CD14-positive monocyte (primary cell): ENCODE measurements at regions not wholly inside any gene's neighbourhood (a gene's known extent, or its start where the extent isn't known, plus 50 kb on each side); places are given as distances from the start of the nearest gene placed in this dataset.
"Not testable (repeated sequence)": the region's sequence is repeated elsewhere in the genome, so short reads cannot be mapped to it uniquely, and the experiment has no call there.

Source experiments
- DNase-seq, 3 donors: peaks; one replicate each; pipeline ENCODE4 v3.0.0-alpha.2; 2011 to 2022
- H2AFZ ChIP-seq: 2 replicates; pipeline ENCODE4 v1.6.0; 2012; ENCODE audit warnings: mild to moderate bottlenecking, low read depth, low read length, inconsistent platforms; ENCODE audit not compliant: insufficient read depth, poor library complexity, severe bottlenecking
- H3K27ac ChIP-seq, 2 donors: 1 replicate in 1 of 2; 2 replicates in 1 of 2; pipeline ENCODE4 v1.5.1; 2012 to 2013; ENCODE audit warnings: low read length in 2 of 2, control low read depth in 1 of 2, inconsistent platforms in 1 of 2, low read depth in 1 of 2, mild to moderate bottlenecking in 1 of 2
- H3K27me3 ChIP-seq, 2 donors: one replicate each; pipeline versions ENCODE4 v1.6.0 to v1.6.1; 2011 to 2013; ENCODE audit warnings: low read length in 2 of 2; ENCODE audit not compliant: control insufficient read depth in 2 of 2, insufficient read depth in 2 of 2
- H3K36me3 ChIP-seq, 2 donors: replicated peaks in 1 of 2; 1 replicate in 1 of 2; 2 replicates in 1 of 2; pipeline versions ENCODE4 v1.5.1 to v1.6.1; 2012 to 2013; ENCODE audit warnings: low read length in 2 of 2, control low read depth in 1 of 2, inconsistent platforms in 1 of 2, mild to moderate bottlenecking in 1 of 2; ENCODE audit not compliant: insufficient read depth in 2 of 2, control insufficient read depth in 1 of 2
- H3K4me1 ChIP-seq, 2 donors: 1 replicate in 1 of 2; 2 replicates in 1 of 2; pipeline versions ENCODE4 v1.5.1 to v1.6.1; 2012 to 2013; ENCODE audit warnings: low read length in 2 of 2, control low read depth in 1 of 2, inconsistent platforms in 1 of 2, mild to moderate bottlenecking in 1 of 2, moderate library complexity in 1 of 2; ENCODE audit not compliant: insufficient read depth in 2 of 2, control insufficient read depth in 1 of 2
- H3K4me2 ChIP-seq: replicated peaks from 2 replicates; pipeline ENCODE3; 2012; ENCODE audit warnings: low read length, moderate library complexity, mild to moderate bottlenecking; ENCODE audit not compliant: poor library complexity, severe bottlenecking; ENCODE audit errors: extremely low read depth
- H3K4me3 ChIP-seq, 3 experiments: fragments of 200-600 bp in 1 of 3; sonication (generic) in 1 of 3; replicated peaks in 1 of 3; 1 replicate in 2 of 3; 2 replicates in 1 of 3; pipeline ENCODE4 v1.5.1; 2011 to 2013; ENCODE audit warnings: low read length in 3 of 3, mild to moderate bottlenecking in 3 of 3, control low read depth in 2 of 3, low read depth in 2 of 3, inconsistent platforms in 1 of 3, moderate library complexity in 1 of 3
- H3K79me2 ChIP-seq: 2 replicates; pipeline ENCODE4 v1.6.0; 2012; ENCODE audit warnings: mild to moderate bottlenecking, control low read depth, inconsistent platforms, low read length, moderate library complexity; ENCODE audit not compliant: insufficient read depth
- H3K9ac ChIP-seq: 2 replicates; pipeline ENCODE4 v1.6.0; 2017; ENCODE audit warnings: low read length, mild to moderate bottlenecking; ENCODE audit not compliant: insufficient read depth, poor library complexity, severe bottlenecking
- H3K9me3 ChIP-seq, 2 donors: replicated peaks in 1 of 2; 1 replicate in 1 of 2; 2 replicates in 1 of 2; pipeline versions ENCODE4 v1.5.1 to v1.6.1; 2012 to 2013; ENCODE audit warnings: low read length in 2 of 2, control low read depth in 1 of 2; ENCODE audit not compliant: control insufficient read depth in 1 of 2, insufficient read depth in 1 of 2
- H4K20me1 ChIP-seq: 2 replicates; pipeline ENCODE4 v1.6.0; 2012; ENCODE audit warnings: mild to moderate bottlenecking, low read length, control low read depth, moderate library complexity; ENCODE audit not compliant: insufficient read depth
- H3K27ac Mint-ChIP-seq, 7 donors: one replicate each; pipeline ENCODE4 v1.8.0; 2020; ENCODE audit warnings: mild to moderate bottlenecking in 7 of 7, mixed read lengths in 7 of 7, moderate library complexity in 6 of 7, inconsistent platforms in 2 of 7
- H3K27me3 Mint-ChIP-seq, 3 donors: one replicate each; pipeline ENCODE4 v1.8.0; 2021 to 2022; ENCODE audit warnings: low read depth in 3 of 3, mild to moderate bottlenecking in 3 of 3, mixed read lengths in 3 of 3, moderate library complexity in 3 of 3, inconsistent platforms in 1 of 3
- H3K36me3 Mint-ChIP-seq, 2 donors: one replicate each; pipeline ENCODE4 v1.8.0; 2020; ENCODE audit warnings: mixed read lengths in 2 of 2, inconsistent platforms in 1 of 2, mild to moderate bottlenecking in 1 of 2
- H3K4me1 Mint-ChIP-seq: one replicate; pipeline ENCODE4 v1.8.0; 2020; ENCODE audit warnings: mild to moderate bottlenecking, mixed read lengths
- H3K4me3 Mint-ChIP-seq, 2 donors: one replicate each; pipeline ENCODE4 v1.8.0; 2020; ENCODE audit warnings: mild to moderate bottlenecking in 2 of 2, mixed read lengths in 2 of 2, moderate library complexity in 1 of 2
- H3K9me3 Mint-ChIP-seq, 7 donors: one replicate each; pipeline ENCODE4 v1.8.0; 2020 to 2022; ENCODE audit warnings: mixed read lengths in 7 of 7, mild to moderate bottlenecking in 6 of 7, moderate library complexity in 6 of 7, inconsistent platforms in 2 of 7
- CTCF ChIP-seq: fragments of 200-600 bp; IDR thresholded peaks from one replicate; pipeline ENCODE4 v1.8.0; 2022; ENCODE audit warnings: antibody characterized with exemption, mild to moderate bottlenecking
- WGBS: methylation state at CpG from one replicate; pipeline ENCODE4 v1.1.5; 2013; ENCODE audit warnings: missing lambda C conversion rate; ENCODE audit not compliant: insufficient coverage; 5-methylcytosine and 5-hydroxymethylcytosine counted together
- intact Hi-C, 2 donors: fragments of 100-400 bp; cut with micrococcal nuclease; formaldehyde crosslinking; loops; one replicate each; pipeline versions ENCODE4 v1.15.0 to v1.15.1; 2023

- H3K79me2 ChIP-seq, H3K4me2 ChIP-seq, H3K4me1 ChIP-seq, intact Hi-C loops, H3K4me3 Mint-ChIP-seq, H2AFZ ChIP-seq, H3K27me3 ChIP-seq, H4K20me1 ChIP-seq, H3K4me1 Mint-ChIP-seq, H3K36me3 ChIP-seq, H3K4me3 ChIP-seq, H3K9me3 Mint-ChIP-seq, H3K27ac ChIP-seq, H3K9ac ChIP-seq, H3K27me3 Mint-ChIP-seq, H3K9me3 ChIP-seq, H3K27ac Mint-ChIP-seq: not testable (repeated sequence)
- no CpG with 5 or more reads among the region's 2 CpGs for WGBS
- H3K36me3 Mint-ChIP-seq = peaks cover 21% of the 10 kb centered on the region in 2 donors
- TF ChIP-seq CTCF = peak; percentile 56
- peak; percentile 3 to 21 (median 17) for DNase-seq
Observed at GRCh38 chr9:85818971-85819370, 77.2 kb upstream of the AGTPBP1 start.

- H4K20me1 ChIP-seq, H3K9me3 ChIP-seq, H3K27ac Mint-ChIP-seq, H3K9ac ChIP-seq, H2AFZ ChIP-seq, DNase-seq, H3K36me3 ChIP-seq, H3K4me3 Mint-ChIP-seq, H3K4me1 ChIP-seq, H3K4me2 ChIP-seq, H3K4me1 Mint-ChIP-seq, H3K27me3 Mint-ChIP-seq, H3K4me3 ChIP-seq, H3K9me3 Mint-ChIP-seq, H3K27me3 ChIP-seq, H3K79me2 ChIP-seq, H3K27ac ChIP-seq, intact Hi-C loops: not testable (repeated sequence)
- 100% methylated on average over 1 of the region's 5 CpGs for WGBS
- H3K36me3 Mint-ChIP-seq = peaks cover 21% of the 10 kb centered on the region in 2 donors
Observed at GRCh38 chr9:85820598-85820997, 78.8 kb upstream of the AGTPBP1 start.
